Prostate gland (tissue), 2 donors: ENCODE measurements at regions not wholly inside any gene's neighbourhood (a gene's known extent, or its start where the extent isn't known, plus 50 kb on each side); places are given as distances from the start of the nearest gene placed in this dataset.

Source experiments
- POLR2A ChIP-seq: fragments of 450-650 bp; IDR thresholded peaks from one replicate; pipeline ENCODE4 v1.6.1; 2016; ENCODE audit warnings: antibody characterized with exemption, mild to moderate bottlenecking
- POLR2AphosphoS5 ChIP-seq: sonication (generic); formaldehyde crosslinking; IDR thresholded peaks from one replicate; pipeline ENCODE4 v1.6.1; 2017; ENCODE audit warnings: antibody characterized with exemption
- TF ChIP-seq, protein P1 (sequence below), 4 experiments: fragments of 200-600 bp in 2 of 4; fragments of 450-650 bp in 2 of 4; sonication (generic) in 2 of 4; IDR thresholded peaks; 1 replicate in 3 of 4; 2 replicates in 1 of 4; pipeline ENCODE4 v1.5.1; 2016 to 2019; ENCODE audit warnings: antibody characterized with exemption in 4 of 4, mild to moderate bottlenecking in 2 of 4, moderate library complexity in 2 of 4

DNA sequence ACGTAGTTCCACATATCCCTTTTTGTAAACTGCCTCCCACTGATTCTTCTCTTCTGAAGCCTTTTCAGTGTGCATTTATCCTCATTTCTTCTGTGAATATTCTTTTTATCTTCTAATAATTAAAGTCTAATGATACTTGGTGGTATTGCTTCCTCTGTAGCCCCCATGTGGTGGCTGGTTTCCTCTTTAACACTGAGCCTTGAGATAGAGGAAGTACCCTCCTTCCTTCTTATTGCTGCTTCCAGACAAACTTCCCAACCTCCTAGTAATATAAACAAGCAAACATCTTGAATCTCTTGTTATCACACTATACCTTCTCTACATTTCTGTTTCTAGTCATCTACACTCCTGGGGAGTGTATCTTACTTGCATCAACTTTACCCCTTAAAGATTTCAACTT lies 310.5 kb upstream of the GIMD1 start:
- TF ChIP-seq, protein P1, sequence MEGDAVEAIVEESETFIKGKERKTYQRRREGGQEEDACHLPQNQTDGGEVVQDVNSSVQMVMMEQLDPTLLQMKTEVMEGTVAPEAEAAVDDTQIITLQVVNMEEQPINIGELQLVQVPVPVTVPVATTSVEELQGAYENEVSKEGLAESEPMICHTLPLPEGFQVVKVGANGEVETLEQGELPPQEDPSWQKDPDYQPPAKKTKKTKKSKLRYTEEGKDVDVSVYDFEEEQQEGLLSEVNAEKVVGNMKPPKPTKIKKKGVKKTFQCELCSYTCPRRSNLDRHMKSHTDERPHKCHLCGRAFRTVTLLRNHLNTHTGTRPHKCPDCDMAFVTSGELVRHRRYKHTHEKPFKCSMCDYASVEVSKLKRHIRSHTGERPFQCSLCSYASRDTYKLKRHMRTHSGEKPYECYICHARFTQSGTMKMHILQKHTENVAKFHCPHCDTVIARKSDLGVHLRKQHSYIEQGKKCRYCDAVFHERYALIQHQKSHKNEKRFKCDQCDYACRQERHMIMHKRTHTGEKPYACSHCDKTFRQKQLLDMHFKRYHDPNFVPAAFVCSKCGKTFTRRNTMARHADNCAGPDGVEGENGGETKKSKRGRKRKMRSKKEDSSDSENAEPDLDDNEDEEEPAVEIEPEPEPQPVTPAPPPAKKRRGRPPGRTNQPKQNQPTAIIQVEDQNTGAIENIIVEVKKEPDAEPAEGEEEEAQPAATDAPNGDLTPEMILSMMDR (IDR thresholded peaks at IDR 0.05): no peak
- TF ChIP-seq POLR2A: no peak
- no peak for TF ChIP-seq POLR2AphosphoS5
